KMS-11 (cell line): ENCODE measurements at regions not wholly inside any gene's neighbourhood (a gene's known extent, or its start where the extent isn't known, plus 50 kb on each side); places are given as distances from the start of the nearest gene placed in this dataset.

Source experiments
- H2AFZ ChIP-seq: fragments of 200-600 bp; sonication (generic); 2 replicates; pipeline ENCODE4 v1.6.1; 2016; ENCODE audit warnings: antibody characterized with exemption, mixed run types, low read depth
- H3K27ac ChIP-seq: fragments of 200-600 bp; sonication (generic); 2 replicates; pipeline ENCODE4 v1.6.1; 2016; ENCODE audit warnings: mild to moderate bottlenecking, mixed run types
- H3K27me3 ChIP-seq: fragments of 200-600 bp; sonication (generic); 2 replicates; pipeline ENCODE4 v1.6.1; 2017; ENCODE audit warnings: mild to moderate bottlenecking, low read depth, mixed run types, moderate library complexity; ENCODE audit not compliant: insufficient read depth
- H3K36me3 ChIP-seq: fragments of 200-600 bp; sonication (generic); 2 replicates; pipeline ENCODE4 v1.6.1; 2017; ENCODE audit warnings: mild to moderate bottlenecking, mixed run types; ENCODE audit not compliant: insufficient read depth
- H3K4me1 ChIP-seq: fragments of 200-600 bp; sonication (generic); 2 replicates; pipeline ENCODE4 v1.6.1; 2016; ENCODE audit warnings: mild to moderate bottlenecking, low read depth, mixed run types; ENCODE audit not compliant: poor library complexity, severe bottlenecking
- H3K4me2 ChIP-seq: fragments of 200-600 bp; sonication (generic); 2 replicates; pipeline ENCODE4 v1.7.0; 2016; ENCODE audit warnings: mild to moderate bottlenecking, mixed run types
- H3K4me3 ChIP-seq: fragments of 200-600 bp; sonication (generic); IDR thresholded peaks from 2 replicates; pipeline ENCODE4 v1.6.1; 2017; ENCODE audit warnings: low read depth, low read length, mixed read lengths; ENCODE audit not compliant: insufficient read depth
- H3K79me2 ChIP-seq: fragments of 200-600 bp; sonication (generic); 2 replicates; pipeline ENCODE4 v1.6.1; 2016; ENCODE audit warnings: low read depth, mixed run types; ENCODE audit not compliant: insufficient read depth
- H3K9ac ChIP-seq: fragments of 200-600 bp; sonication (generic); 2 replicates; pipeline ENCODE4 v1.6.1; 2016; ENCODE audit warnings: mild to moderate bottlenecking, mixed run types
- H4K20me1 ChIP-seq: fragments of 200-600 bp; sonication (generic); 2 replicates; pipeline ENCODE4 v1.6.1; 2016; ENCODE audit warnings: mild to moderate bottlenecking, mixed run types; ENCODE audit not compliant: insufficient read depth
- CTCF ChIP-seq: fragments of 200-600 bp; sonication (generic); conservative IDR thresholded peaks from 2 replicates; pipeline ENCODE4 v1.6.1; 2017; ENCODE audit warnings: low read depth, mild to moderate bottlenecking, antibody characterized with exemption, low read length, moderate library complexity, mixed read lengths

- H4K20me1 ChIP-seq, result no peaks in the 10 kb centered on the region
- H3K79me2 ChIP-seq, result no peaks in the 10 kb centered on the region
- no peak overlapping the region for H3K27ac ChIP-seq
- no peak overlapping the region for H3K9ac ChIP-seq
- H2AFZ ChIP-seq, result no peak overlapping the region
- H3K36me3 ChIP-seq, result no peaks in the 10 kb centered on the region
- no peaks in the 10 kb centered on the region for H3K4me1 ChIP-seq
- no peak for TF ChIP-seq CTCF
- no peak overlapping the region for H3K4me3 ChIP-seq
- no peak overlapping the region for H3K4me2 ChIP-seq
- H3K27me3 ChIP-seq, result no peaks in the 10 kb centered on the region
Observed at GRCh38 chr20:6420336-6420735, 297.5 kb upstream of the FERMT1 start.

- no peak overlapping the region for H3K4me3 ChIP-seq
- no peak overlapping the region for H3K4me2 ChIP-seq
- no peak for TF ChIP-seq CTCF
- H3K79me2 ChIP-seq, result no peaks in the 10 kb centered on the region
- H3K36me3 ChIP-seq, result no peaks in the 10 kb centered on the region
- no peaks in the 10 kb centered on the region for H3K4me1 ChIP-seq
- no peak overlapping the region for H3K9ac ChIP-seq
- H2AFZ ChIP-seq, result no peak overlapping the region
- no peaks in the 10 kb centered on the region for H3K27me3 ChIP-seq
- no peak overlapping the region for H3K27ac ChIP-seq
- H4K20me1 ChIP-seq, result no peaks in the 10 kb centered on the region
Observed at GRCh38 chr20:6418732-6419131, 295.9 kb upstream of the FERMT1 start.

DNA sequence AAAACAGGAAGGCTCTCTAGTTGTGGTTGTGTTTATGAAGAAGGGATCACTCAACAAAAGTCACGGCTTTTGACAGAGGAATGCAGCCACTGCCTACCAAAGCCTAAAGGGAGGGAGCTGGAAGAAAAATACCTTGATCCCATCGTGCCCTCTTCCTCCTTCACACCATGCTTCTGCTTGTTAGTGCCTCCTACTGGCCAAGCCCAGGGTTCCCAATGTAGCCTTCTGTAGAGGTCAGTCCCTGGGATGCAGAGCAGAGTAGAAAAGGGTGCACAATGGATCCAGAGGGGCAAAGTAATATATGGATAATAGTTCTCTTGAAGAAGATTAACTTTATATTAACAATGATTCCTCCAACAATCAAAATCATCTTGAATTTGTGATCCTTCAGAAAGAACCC lies 293.5 kb upstream of the FERMT1 start:
- Histone ChIP-seq H4K20me1 (no peaks in the 10 kb centered on the region), H3K4me1 (no peaks in the 10 kb centered on the region), H3K27me3 (no peaks in the 10 kb centered on the region), H3K4me2 (no peak overlapping the region), H3K36me3 (no peaks in the 10 kb centered on the region), H3K27ac (no peak overlapping the region), H3K79me2 (no peaks in the 10 kb centered on the region), H2AFZ (no peak overlapping the region), H3K9ac (no peak overlapping the region), H3K4me3 (no peak overlapping the region)
- no peak for TF ChIP-seq CTCF

DNA sequence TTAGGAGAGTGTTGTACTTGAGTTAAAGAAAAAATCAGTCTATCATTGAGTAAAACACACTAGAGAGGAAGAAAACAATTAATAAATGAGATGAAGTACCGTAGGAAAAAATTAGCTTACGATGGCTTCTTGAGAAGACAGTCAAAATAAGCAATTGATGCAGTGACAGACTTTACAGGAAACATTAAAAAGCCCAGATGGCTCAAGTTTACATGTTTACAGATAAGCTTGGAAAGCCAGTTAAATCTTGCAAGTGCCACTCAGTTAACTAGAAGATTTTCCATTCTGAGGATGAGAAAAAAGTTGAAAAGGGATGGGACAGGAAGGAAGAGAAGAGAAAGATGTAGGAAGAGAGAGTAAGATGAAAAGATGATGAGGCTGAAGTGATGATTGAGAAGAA lies 288.8 kb upstream of the FERMT1 start:
- Histone ChIP-seq H3K27me3 (no peaks in the 10 kb centered on the region), H3K79me2 (no peaks in the 10 kb centered on the region), H3K9ac (no peak overlapping the region), H3K4me3 (no peak overlapping the region), H3K27ac (no peak overlapping the region), H3K4me1 (no peaks in the 10 kb centered on the region), H3K4me2 (no peak overlapping the region), H3K36me3 (no peaks in the 10 kb centered on the region), H2AFZ (no peak overlapping the region), H4K20me1 (no peaks in the 10 kb centered on the region)
- TF ChIP-seq CTCF, result no peak

DNA sequence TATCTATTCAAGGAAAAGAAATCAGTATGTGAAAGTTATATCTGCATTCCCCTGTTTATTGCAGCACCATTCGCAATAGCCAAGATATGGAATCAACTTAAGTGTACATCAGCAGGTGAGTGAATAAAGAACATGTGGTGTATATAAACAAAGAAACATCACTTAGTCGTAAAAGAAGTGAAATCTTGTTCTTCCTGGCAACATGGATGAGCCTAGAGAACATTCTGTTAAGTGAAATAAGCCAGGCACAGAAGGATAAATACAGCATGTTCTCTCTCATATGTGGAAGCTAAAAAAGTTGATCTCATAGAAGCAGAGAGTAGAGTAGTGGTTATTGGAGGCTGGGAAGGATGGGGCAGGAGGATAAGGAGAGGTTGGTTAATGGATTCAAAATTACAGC lies 287.9 kb upstream of the FERMT1 start:
- no peak for TF ChIP-seq CTCF
- H3K79me2 ChIP-seq, result no peaks in the 10 kb centered on the region
- H4K20me1 ChIP-seq, result no peaks in the 10 kb centered on the region
- no peak overlapping the region for H3K9ac ChIP-seq
- no peaks in the 10 kb centered on the region for H3K27me3 ChIP-seq
- H3K36me3 ChIP-seq, result no peaks in the 10 kb centered on the region
- H3K4me1 ChIP-seq, result no peaks in the 10 kb centered on the region
- no peak overlapping the region for H2AFZ ChIP-seq
- H3K4me2 ChIP-seq, result no peak overlapping the region
- H3K27ac ChIP-seq, result no peak overlapping the region
- H3K4me3 ChIP-seq, result no peak overlapping the region
